Skeletal muscle tissue (tissue), 3 donors: ENCODE measurements at regions not wholly inside any gene's neighbourhood (a gene's known extent, or its start where the extent isn't known, plus 50 kb on each side); places are given as distances from the start of the nearest gene placed in this dataset.
"Not testable (repeated sequence)": the region's sequence is repeated elsewhere in the genome, so short reads cannot be mapped to it uniquely, and the experiment has no call there.

Source experiments
- H3K27ac ChIP-seq: one replicate; pipeline ENCODE4 v1.7.0; 2013; ENCODE audit warnings: mild to moderate bottlenecking, low read depth, low read length, inconsistent platforms
- H3K27me3 ChIP-seq, 3 donors: one replicate each; pipeline ENCODE4 v1.7.0; 2013; ENCODE audit warnings: low read length in 3 of 3; ENCODE audit not compliant: control insufficient read depth in 3 of 3, insufficient read depth in 3 of 3
- H3K36me3 ChIP-seq, 3 donors: one replicate each; pipeline ENCODE4 v1.7.0; 2013; ENCODE audit warnings: low read length in 3 of 3; ENCODE audit not compliant: control insufficient read depth in 3 of 3, insufficient read depth in 3 of 3
- H3K4me1 ChIP-seq, 3 donors: one replicate each; pipeline ENCODE4 v1.7.0; 2013; ENCODE audit warnings: low read length in 3 of 3, mild to moderate bottlenecking in 3 of 3; ENCODE audit not compliant: control insufficient read depth in 3 of 3, insufficient read depth in 3 of 3
- H3K4me3 ChIP-seq, 3 donors: one replicate each; pipeline ENCODE4 v1.7.0; 2013; ENCODE audit warnings: low read length in 3 of 3
- H3K9ac ChIP-seq, 3 donors: one replicate each; pipeline ENCODE4 v1.7.0; 2013; ENCODE audit warnings: low read length in 3 of 3, mild to moderate bottlenecking in 3 of 3, moderate library complexity in 2 of 3, low read depth in 1 of 3
- H3K9me3 ChIP-seq, 3 donors: one replicate each; pipeline ENCODE4 v1.7.0; 2013; ENCODE audit warnings: low read length in 3 of 3; ENCODE audit not compliant: control insufficient read depth in 3 of 3
- donor health status: Osteomylitis.

DNA sequence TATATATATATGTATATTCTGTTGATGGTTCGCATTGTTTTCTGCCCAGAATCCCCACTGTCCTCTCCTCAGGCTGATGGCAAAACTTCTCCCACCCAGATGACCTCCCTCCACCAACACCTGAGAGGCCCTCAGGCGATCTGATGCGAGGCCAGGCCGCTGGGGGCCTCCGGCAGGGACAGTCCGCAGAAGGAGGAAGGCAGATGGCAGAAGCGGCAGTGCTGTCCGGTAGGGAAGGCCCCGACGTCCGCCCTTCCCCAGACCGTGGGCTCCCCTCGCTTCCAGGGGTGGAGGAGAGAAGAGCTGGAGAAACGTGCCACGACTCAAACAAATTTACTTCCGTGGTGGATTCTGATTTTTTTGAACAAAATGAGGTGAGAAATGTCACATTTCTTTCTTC, 178.3 kb upstream of the RGS6 start:
- Histone ChIP-seq H3K27ac (no peak overlapping the region), H3K27me3 (peaks cover 0 to 5% (median 4%) of the 10 kb centered on the region in 3 donors), H3K4me3 (no peak overlapping the region), H3K36me3 (no peaks in the 10 kb centered on the region), H3K4me1 (peaks cover 0 to 2% (median 2%) of the 10 kb centered on the region in 3 donors), H3K9me3 (peaks cover 0 to 1% (median 0%) of the 10 kb centered on the region in 3 donors), H3K9ac (peak overlapping the region in 1 of 3 donors; percentile 14)

DNA sequence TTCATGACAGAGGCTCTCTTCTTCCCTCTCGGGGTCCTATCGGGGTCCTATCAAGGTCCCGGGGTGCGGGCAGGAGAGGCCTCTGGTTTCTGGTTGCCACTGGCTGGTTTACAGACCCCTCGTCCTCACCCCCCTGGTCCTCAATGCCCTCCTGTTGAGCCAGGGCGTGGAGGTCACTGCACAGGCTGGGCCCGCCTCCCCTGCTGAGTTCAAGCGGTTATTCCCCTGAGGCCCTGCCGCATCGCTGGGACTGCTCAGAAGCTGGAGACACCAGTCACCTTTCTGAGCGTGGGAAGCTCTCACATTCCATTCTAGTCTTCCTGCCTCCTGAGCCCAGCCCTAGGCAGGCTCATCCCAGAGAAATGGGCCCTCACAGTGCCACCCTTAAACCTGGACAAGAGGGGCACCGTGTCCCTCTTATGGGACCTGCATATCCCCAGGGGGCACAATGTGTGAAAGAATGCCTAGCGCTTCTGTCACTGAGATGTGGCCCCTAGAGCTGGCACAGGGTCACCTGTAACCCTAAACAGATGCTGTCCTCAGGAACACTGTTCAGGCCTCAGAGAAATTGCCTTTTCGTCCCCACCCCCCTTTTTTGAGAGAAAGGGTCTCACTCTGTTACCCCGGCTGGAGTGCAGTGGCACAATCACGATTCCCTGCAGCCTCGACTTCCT, 177.7 kb upstream of the RGS6 start:
- no peak overlapping the region for H3K27ac ChIP-seq
- H3K4me1 ChIP-seq = peaks cover 0 to 2% (median 2%) of the 10 kb centered on the region in 3 donors
- no peaks in the 10 kb centered on the region for H3K36me3 ChIP-seq
- peaks cover 0 to 5% (median 4%) of the 10 kb centered on the region in 3 donors for H3K27me3 ChIP-seq
- no peaks in the 10 kb centered on the region for H3K9me3 ChIP-seq
- no peak overlapping the region for H3K4me3 ChIP-seq
- no peak overlapping the region for H3K9ac ChIP-seq

DNA sequence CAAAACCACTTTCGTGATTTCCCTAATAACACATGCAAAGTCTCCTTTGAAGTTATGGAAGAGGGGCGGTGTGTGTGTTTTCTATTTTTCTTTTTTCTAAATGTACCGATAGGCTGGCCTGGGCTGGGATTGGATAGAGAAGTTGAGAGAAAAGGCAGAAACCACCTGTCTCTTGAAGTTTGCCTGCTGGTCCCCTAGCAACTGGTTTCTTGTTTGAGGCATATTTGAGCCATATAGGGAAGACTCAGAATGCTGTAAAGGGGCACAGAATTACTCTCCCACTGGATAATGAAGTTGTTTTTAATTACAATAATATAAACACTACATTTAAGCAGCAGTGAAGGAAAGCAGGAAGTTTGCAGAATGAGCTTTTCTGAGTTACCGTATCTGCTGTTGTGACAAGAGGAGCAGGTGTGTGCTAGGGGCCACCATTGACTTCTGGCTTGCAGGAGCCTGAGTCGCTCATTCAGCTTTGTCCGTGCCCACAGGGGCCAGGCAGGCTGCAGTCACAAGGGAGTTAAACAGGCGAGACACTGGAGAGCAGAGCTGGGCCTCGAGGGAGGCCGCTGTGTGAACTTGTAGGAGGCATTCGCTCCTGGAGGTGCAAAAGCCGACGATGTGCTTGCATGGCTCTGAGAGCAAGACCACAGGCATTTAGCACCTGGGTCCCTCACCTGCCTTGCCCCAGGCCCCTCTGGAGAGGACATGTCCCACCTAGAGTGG, 173.8 kb upstream of the RGS6 start:
- Histone ChIP-seq H3K36me3 (no peaks in the 10 kb centered on the region), H3K27me3 (peaks cover 0 to 4% (median 0%) of the 10 kb centered on the region in 3 donors), H3K9ac (no peak overlapping the region), H3K4me1 (peaks cover 0 to under 1% (median 0%) of the 10 kb centered on the region in 3 donors), H3K4me3 (no peak overlapping the region), H3K27ac (no peak overlapping the region), H3K9me3 (peaks cover 0 to 2% (median 0%) of the 10 kb centered on the region in 3 donors)

DNA sequence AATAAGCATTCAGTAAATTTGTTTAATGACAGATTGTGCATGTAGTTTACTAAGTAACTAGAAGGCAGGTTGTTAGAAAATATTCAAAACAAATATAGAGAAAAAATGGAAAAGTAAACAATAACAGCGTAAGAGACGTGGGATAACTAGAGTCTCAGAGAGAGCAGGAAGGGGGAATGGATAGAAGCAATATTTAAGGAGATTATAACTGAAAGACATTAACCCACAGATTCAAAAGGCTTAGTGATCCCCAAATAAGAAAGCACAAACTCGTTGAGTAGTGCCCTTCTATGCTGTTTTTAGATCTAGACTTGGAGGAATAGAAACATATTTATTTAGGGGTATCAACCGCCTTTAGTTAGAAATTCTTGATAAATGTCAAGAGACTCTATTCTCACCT, 169.7 kb upstream of the RGS6 start:
- Histone ChIP-seq H3K36me3 (no peaks in the 10 kb centered on the region), H3K27me3 (peaks cover 0 to 4% (median 0%) of the 10 kb centered on the region in 3 donors), H3K4me1 (no peaks in the 10 kb centered on the region), H3K9me3 (peaks cover 0 to 2% (median 0%) of the 10 kb centered on the region in 3 donors), H3K27ac (no peak overlapping the region), H3K9ac (no peak overlapping the region), H3K4me3 (no peak overlapping the region)

DNA sequence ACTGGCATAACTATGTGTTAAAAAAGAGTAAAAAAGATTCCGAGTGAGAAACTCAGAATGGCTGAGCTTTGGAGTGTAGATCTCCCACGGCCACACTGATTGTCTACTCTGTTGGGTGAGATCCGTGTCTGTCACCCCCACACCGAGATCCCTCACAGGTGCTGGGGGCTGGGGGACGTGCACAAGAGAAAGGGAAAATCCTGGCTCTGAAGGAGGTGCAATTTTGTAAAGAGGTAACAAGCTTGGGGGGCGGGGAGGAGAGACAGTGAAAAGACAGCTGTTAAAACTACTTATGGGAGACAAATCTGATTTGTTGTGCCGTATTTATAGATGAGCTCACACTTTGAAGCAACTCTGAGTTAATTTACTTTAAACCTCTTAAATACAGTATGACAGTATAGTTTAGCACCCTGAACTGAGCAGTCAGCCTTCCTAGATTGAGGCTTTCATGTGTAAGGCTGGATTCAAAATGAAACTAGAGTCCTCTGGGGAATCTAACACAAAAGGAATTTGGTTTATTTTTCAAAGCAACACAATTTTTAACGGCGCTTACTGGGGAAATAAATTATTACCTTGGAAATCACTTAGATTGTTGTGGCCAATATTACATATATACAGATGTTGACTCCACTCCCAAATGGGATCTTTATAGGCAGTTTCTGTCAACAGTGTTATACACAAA, 167.4 kb upstream of the RGS6 start:
- Histone ChIP-seq H3K27me3 (peaks cover 0 to 4% (median 0%) of the 10 kb centered on the region in 3 donors), H3K4me1 (no peaks in the 10 kb centered on the region), H3K9me3 (peaks cover 0 to 2% (median 0%) of the 10 kb centered on the region in 3 donors), H3K36me3 (no peaks in the 10 kb centered on the region), H3K27ac (no peak overlapping the region), H3K4me3 (no peak overlapping the region), H3K9ac (no peak overlapping the region)

DNA sequence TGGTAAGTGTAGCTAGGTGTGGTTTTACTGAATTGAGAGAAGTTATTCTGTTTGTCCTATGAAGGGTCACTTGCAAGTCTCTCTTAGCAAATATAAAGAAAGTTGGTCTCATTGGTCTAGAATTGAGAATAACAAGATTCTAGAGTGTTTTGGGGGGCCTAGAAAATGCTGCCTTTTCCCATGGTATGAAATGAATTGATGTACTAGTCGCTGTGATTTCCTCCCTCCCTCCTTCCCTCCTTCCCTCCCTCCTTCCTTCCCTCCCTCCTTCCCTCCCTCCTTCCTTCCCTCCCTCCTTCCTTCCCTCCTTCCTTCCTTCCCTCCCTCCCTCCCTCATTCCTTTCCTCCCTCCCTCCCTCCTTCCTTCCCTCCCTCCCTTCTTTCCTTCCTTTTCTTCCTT, 166.7 kb upstream of the RGS6 start:
- H3K27me3 ChIP-seq = peaks cover 0 to 4% (median 0%) of the 10 kb centered on the region in 3 donors
- H3K36me3 ChIP-seq = no peaks in the 10 kb centered on the region
- H3K9me3 ChIP-seq = peaks cover 0 to 2% (median 0%) of the 10 kb centered on the region in 3 donors
- no peak overlapping the region for H3K9ac ChIP-seq
- no peak overlapping the region for H3K4me3 ChIP-seq
- no peaks in the 10 kb centered on the region for H3K4me1 ChIP-seq
- H3K27ac ChIP-seq = no peak overlapping the region

DNA sequence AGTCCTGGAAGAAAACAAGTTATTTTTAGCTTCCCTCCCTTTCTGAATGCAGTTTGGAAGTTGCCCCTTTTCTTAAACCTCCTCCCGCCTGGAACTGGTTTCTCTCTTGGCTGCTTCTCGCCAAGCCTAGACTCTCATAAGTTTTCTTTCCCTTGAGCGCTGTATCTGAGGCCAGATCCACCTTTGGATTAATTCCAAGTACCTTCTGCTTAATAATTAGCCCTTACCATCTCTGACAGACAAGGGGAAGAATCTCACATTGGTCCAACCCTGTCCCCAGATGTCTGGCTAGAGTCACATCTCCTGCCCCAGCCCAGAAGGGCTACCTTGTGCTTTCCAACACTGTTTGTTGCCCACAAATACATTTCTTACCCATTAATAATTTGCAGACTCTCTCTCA, 161.8 kb upstream of the RGS6 start:
- Histone ChIP-seq H3K4me1 (no peaks in the 10 kb centered on the region), H3K36me3 (no peaks in the 10 kb centered on the region), H3K27ac (no peak overlapping the region), H3K4me3 (no peak overlapping the region), H3K27me3 (no peaks in the 10 kb centered on the region), H3K9me3 (peaks cover 0 to 2% (median 0%) of the 10 kb centered on the region in 3 donors), H3K9ac (no peak overlapping the region)

DNA sequence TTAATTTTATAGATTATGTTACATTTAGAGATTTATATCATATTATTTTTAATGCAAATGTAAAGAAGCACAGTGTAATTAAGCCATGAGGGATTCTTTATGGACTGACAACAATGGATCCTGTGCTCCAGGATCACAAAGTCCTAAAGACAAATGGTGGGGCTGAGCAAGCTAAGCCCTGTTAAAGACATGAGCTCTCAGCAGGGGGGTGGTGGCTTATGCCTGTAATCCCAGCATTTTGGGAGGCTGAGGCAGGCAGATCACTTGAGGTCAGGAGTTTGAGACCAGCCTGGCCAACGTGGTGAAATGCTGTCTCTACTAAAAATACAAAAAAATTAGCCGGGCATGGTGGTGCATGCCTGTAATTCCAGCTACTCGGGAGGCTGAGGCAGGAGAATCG, 160.8 kb upstream of the RGS6 start:
- H3K27ac ChIP-seq, H3K9ac ChIP-seq, H3K4me3 ChIP-seq, H3K9me3 ChIP-seq, H3K27me3 ChIP-seq, H3K36me3 ChIP-seq, H3K4me1 ChIP-seq: not testable (repeated sequence)

DNA sequence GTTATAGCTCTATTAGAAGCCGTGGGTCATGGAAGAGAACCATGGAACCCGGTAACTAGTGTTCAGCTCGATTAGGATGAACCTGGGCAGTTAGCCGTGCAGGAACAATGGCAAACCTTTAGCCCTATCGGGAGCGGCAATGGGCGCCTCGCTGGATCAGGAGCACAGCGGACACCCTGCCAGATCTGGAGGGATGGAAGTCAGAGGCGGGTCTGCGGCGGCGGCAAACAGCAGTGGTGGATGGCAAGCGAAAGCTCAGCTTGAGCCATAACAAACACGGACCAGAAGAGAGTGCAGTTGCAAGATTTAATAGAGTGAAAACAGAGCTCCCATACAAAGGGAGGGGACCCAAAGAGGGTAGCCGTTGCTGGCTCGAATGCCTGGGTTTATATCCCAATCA, 160.2 kb upstream of the RGS6 start:
- H3K27ac ChIP-seq, H3K9me3 ChIP-seq, H3K9ac ChIP-seq, H3K27me3 ChIP-seq, H3K4me1 ChIP-seq, H3K36me3 ChIP-seq, H3K4me3 ChIP-seq: not testable (repeated sequence)
